Mucosa of stomach (tissue), 1 donor: ENCODE measurements at regions not wholly inside any gene's neighbourhood (a gene's known extent, or its start where the extent isn't known, plus 50 kb on each side); places are given as distances from the start of the nearest gene placed in this dataset.
"Not testable (repeated sequence)": the region's sequence is repeated elsewhere in the genome, so short reads cannot be mapped to it uniquely, and the experiment has no call there.

Source experiments
- H3K27me3 ChIP-seq: one replicate; pipeline ENCODE4 v1.7.0; 2013; ENCODE audit warnings: mild to moderate bottlenecking, low read length; ENCODE audit not compliant: control insufficient read depth, insufficient read depth
- H3K36me3 ChIP-seq: one replicate; pipeline ENCODE4 v1.7.0; 2013; ENCODE audit warnings: low read length; ENCODE audit not compliant: control insufficient read depth, insufficient read depth
- H3K4me1 ChIP-seq: one replicate; pipeline ENCODE4 v1.7.0; 2013; ENCODE audit warnings: mild to moderate bottlenecking, low read length; ENCODE audit not compliant: control insufficient read depth, insufficient read depth
- H3K4me3 ChIP-seq: one replicate; pipeline ENCODE4 v1.7.0; 2013; ENCODE audit warnings: low read length
- H3K9ac ChIP-seq: one replicate; pipeline ENCODE4 v1.7.0; 2013; ENCODE audit warnings: mild to moderate bottlenecking, low read length, moderate library complexity
- H3K9me3 ChIP-seq: one replicate; pipeline ENCODE4 v1.7.0; 2013; ENCODE audit warnings: mild to moderate bottlenecking, low read length, moderate library complexity; ENCODE audit not compliant: control insufficient read depth
- donor health status: Pancreatic carcinoma.

DNA sequence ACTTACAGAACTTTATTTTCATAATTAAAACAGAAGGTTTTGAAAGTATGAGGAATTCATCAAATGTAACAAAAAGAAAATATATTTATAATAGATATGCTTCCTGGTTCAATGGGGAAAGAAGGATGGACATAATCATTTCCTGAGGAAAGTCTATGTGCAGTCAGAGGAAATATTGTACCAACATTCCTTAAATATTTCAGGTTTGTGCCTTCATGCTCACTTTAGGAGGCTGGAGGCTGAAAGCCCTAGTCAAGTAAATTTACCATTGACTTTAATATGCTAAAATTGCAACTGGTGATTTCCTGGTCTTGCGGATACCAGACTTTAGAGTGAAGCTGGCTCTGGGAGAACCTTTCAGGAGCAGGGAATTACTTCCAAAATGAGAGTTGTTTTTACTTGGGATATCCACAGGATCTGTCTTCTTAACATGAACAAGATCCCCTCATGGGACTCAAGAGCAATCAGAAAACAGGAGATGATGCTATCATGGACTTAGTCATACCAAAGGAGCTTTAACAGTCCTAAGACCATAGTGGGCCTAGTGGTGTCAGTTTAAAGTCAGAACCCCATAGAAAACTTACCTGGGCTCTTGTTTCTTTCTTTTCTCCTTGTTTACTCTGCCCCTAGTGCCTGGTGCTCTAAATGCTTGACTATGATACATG is 762.8 kb upstream of the GRAMD2B start:
- no peaks in the 10 kb centered on the region for H3K36me3 ChIP-seq
- H3K4me1 ChIP-seq = no peaks in the 10 kb centered on the region
- H3K4me3 ChIP-seq = no peak overlapping the region

GRCh38 chr5:125661584-125661983 is 761.6 kb upstream of the GRAMD2B start:
- Histone ChIP-seq H3K9me3 (no peaks in the 10 kb centered on the region), H3K4me3 (no peak overlapping the region), H3K27me3 (no peaks in the 10 kb centered on the region), H3K9ac (no peak overlapping the region), H3K36me3 (no peaks in the 10 kb centered on the region), H3K4me1 (no peaks in the 10 kb centered on the region)

More for the DNA sequence above, 762.8 kb upstream of the GRAMD2B start:
- no peaks in the 10 kb centered on the region for H3K9me3 ChIP-seq
- H3K27me3 ChIP-seq = no peaks in the 10 kb centered on the region
- H3K9ac ChIP-seq = no peak overlapping the region

GRCh38 chr5:125668884-125669283 is 754.3 kb upstream of the GRAMD2B start:
- Histone ChIP-seq H3K27me3 (no peaks in the 10 kb centered on the region), H3K36me3 (no peaks in the 10 kb centered on the region), H3K9me3 (no peaks in the 10 kb centered on the region), H3K9ac (no peak overlapping the region), H3K4me3 (no peak overlapping the region), H3K4me1 (peaks cover 4% of the 10 kb centered on the region)

DNA sequence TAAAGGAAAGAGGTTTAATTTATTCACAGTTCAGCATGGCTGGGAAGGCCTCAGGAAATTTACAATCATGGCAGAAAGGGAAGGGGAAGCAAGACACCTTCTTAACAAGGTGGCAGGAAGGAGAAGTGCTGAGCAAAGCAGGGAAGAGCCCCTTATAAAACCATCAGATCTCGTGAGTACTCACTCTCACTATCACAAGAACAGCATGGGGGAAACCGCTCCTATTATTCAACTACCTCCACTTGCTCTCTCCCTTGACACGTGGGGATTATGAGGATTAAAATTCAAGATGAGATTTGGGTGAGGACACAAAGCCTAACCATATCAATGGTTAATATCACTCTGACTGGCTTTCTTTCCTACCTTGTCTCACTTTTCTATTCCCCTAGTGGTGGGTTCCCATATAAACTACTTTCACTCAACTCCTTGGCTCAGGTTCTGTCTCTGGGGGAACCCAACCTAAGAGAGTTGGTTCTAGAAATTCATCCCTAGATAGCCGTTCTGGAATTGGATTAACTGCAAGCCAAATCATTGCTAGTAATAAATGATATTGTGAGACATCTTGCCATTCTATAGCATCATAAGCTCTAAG is 749.8 kb upstream of the GRAMD2B start:
- Histone ChIP-seq H3K27me3 (no peaks in the 10 kb centered on the region), H3K4me1 (peaks cover 4% of the 10 kb centered on the region), H3K9me3 (no peaks in the 10 kb centered on the region), H3K4me3 (no peak overlapping the region), H3K36me3 (no peaks in the 10 kb centered on the region), H3K9ac (no peak overlapping the region)

DNA sequence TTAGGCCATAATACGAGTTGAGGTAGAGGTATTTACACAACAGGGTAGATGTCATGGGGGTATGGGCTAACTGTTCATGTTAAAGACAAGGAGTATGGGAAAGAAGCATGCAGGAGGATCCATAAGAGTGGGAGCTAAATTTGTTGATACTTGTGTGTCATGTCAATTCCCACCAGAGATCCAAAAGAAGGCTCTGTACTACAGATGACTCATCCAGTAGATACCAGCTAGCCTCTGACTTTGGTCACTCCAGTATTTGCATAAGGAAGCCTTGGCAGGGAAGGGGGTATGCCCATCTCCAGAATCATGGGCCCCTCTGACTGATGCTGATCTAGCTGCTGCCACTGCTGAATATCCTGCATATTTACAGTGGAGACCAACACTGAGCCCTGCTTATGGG is 743.7 kb upstream of the GRAMD2B start:
- H3K4me1 ChIP-seq = no peaks in the 10 kb centered on the region
- H3K36me3 ChIP-seq = no peaks in the 10 kb centered on the region
- H3K9ac ChIP-seq = no peak overlapping the region
- no peaks in the 10 kb centered on the region for H3K9me3 ChIP-seq
- H3K4me3 ChIP-seq = no peak overlapping the region
- no peaks in the 10 kb centered on the region for H3K27me3 ChIP-seq

GRCh38 chr5:125683669-125684068 is 739.5 kb upstream of the GRAMD2B start:
- no peaks in the 10 kb centered on the region for H3K9me3 ChIP-seq
- no peak overlapping the region for H3K9ac ChIP-seq
- H3K4me3 ChIP-seq = no peak overlapping the region
- no peaks in the 10 kb centered on the region for H3K27me3 ChIP-seq
- no peaks in the 10 kb centered on the region for H3K36me3 ChIP-seq
- no peaks in the 10 kb centered on the region for H3K4me1 ChIP-seq

GRCh38 chr5:125685771-125686170 is 737.4 kb upstream of the GRAMD2B start:
- Histone ChIP-seq H3K4me1 (no peaks in the 10 kb centered on the region), H3K4me3 (no peak overlapping the region), H3K27me3 (no peaks in the 10 kb centered on the region), H3K36me3 (no peaks in the 10 kb centered on the region), H3K9ac (no peak overlapping the region), H3K9me3 (no peaks in the 10 kb centered on the region)

DNA sequence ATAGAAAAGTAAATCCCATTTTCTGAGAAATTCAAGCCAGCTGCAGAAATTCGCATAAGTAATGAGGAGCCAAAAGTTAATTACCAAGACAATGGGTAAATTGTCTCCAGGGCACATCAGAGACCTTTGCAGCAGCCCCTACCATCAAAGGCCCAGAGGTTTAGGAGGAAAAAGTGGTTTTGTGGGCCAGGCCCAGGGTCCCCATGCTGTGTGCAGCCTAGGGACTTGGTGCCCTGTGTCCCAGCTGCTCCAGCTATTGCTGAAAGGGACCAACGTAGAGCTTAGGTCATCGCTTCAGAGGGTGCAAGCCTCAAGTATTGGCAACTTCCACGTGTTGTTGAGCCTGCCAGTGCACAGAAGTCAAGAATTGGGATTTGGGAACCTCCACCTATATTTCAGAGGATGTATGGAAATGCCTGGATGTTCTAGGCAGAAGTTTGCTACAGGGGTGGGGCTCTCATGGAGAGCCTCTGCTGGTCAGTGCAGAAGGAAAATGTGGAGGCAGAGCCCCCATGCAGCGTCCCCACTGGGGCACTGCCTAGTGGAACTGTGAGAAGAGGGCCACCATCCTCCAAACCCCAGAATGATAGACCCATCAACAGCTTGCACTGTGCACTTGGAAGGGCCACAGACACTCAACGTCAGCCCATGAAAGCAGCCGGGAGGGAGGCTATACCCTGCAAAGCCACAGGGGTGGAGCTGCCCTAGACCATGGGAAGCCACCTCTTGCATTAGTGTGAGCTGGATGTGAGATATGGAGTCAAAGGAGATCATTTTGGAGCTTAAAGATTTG is 731.3 kb upstream of the GRAMD2B start:
- H3K36me3 ChIP-seq, H3K4me1 ChIP-seq: not testable (repeated sequence)

DNA sequence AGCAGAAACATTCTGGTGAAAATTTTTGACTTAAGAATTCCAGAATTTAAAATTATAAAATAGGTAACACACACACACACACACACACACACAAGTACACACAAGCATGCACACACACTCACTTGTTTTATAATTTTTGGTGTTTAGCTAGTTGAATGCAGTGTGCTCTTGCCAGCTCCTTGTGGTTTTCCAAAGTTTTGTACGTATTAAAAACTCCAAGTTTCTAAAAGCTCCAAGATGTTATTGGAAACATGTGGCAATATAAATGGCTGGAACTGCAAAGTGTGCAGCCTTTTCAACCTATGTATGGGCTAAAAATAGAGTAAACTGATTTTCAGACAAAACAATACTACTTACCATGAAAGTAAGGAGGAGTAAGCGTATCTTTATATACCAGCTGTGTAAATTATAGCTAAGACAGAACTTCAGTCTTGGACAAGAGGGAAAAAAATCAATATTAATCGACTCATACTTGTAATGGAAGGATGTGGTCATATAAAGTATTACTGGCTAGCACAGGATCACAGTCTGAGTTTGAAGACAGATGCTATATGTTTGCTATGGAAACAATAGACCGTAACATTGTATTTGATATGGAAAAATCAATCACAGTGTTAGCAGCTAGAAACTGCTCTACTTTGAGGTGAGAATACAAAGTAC is 727.1 kb upstream of the GRAMD2B start:
- Histone ChIP-seq H3K4me1 (peaks cover 13% of the 10 kb centered on the region), H3K9me3 (peaks cover 5% of the 10 kb centered on the region), H3K4me3 (no peak overlapping the region), H3K9ac (no peak overlapping the region), H3K36me3 (no peaks in the 10 kb centered on the region), H3K27me3 (no peaks in the 10 kb centered on the region)

More for the DNA sequence above, 731.3 kb upstream of the GRAMD2B start:
- not testable (repeated sequence) for H3K9me3 ChIP-seq, H3K4me3 ChIP-seq, H3K27me3 ChIP-seq, H3K9ac ChIP-seq

DNA sequence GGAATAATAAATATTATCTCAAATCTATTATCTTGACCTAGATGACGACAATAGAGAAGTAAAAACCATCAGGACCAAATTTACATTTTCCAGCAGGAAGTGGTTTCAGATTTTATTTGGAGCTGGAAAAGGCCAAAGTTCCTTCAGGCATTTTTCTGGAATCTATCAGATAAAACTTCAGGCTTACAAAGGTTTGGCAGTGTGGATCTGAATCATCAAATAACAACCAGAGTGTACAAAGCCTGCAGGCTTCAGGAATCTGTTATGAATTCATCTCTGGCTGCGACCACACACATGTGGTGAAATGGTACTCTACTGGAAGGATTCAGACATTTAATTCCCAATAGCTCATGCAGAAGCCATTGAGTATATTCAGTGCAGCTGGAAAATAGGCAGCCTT is 726.4 kb upstream of the GRAMD2B start:
- Histone ChIP-seq H3K4me3 (no peak overlapping the region), H3K9me3 (peaks cover 5% of the 10 kb centered on the region), H3K36me3 (no peaks in the 10 kb centered on the region), H3K4me1 (peaks cover 13% of the 10 kb centered on the region), H3K9ac (no peak overlapping the region), H3K27me3 (no peaks in the 10 kb centered on the region)

- H3K36me3 ChIP-seq = no peaks in the 10 kb centered on the region
- peaks cover 1% of the 10 kb centered on the region for H3K9me3 ChIP-seq
- H3K4me1 ChIP-seq = peaks cover 13% of the 10 kb centered on the region
- no peak overlapping the region for H3K9ac ChIP-seq
- H3K27me3 ChIP-seq = no peaks in the 10 kb centered on the region
- H3K4me3 ChIP-seq = no peak overlapping the region
Observed at GRCh38 chr5:125698420-125698819, 724.8 kb upstream of the GRAMD2B start.

DNA sequence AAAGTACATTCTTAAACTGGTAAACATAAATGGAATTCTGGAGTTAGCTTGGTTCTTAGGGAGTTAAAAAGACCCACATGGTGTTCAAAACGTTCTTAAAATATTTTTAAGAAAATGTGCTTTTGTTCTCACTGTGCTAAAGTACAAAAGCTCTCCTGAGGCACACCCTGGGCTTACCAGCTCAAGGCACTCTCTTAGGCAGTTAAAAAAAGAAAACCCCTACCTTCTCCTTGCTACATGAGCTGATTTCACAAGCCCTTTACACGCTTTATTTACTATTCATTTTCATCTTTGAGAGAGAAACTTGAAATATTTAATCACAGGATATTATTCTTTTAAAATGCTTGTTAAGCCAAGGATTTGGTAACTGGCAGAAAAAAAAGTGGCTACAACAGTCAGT is 723.3 kb upstream of the GRAMD2B start:
- Histone ChIP-seq H3K36me3 (no peaks in the 10 kb centered on the region), H3K4me3 (no peak overlapping the region), H3K27me3 (no peaks in the 10 kb centered on the region), H3K9ac (no peak overlapping the region), H3K4me1 (peaks cover 13% of the 10 kb centered on the region), H3K9me3 (no peaks in the 10 kb centered on the region)
